NB4 (cell line): ENCODE measurements at regions not wholly inside any gene's neighbourhood (a gene's known extent, or its start where the extent isn't known, plus 50 kb on each side); places are given as distances from the start of the nearest gene placed in this dataset.

Source experiments
- DNase-seq: peaks from one replicate; pipeline ENCODE4 v3.0.0; 2010; ENCODE audit warnings: low read depth
- H3K4me3 ChIP-seq: one replicate; pipeline ENCODE4 v1.5.1; 2011; ENCODE audit warnings: mild to moderate bottlenecking, low read depth, low read length, moderate library complexity
- MYC ChIP-seq: IDR thresholded peaks from 2 replicates; pipeline ENCODE4 v1.6.1; 2011; ENCODE audit warnings: low read depth, low read length
- POLR2A ChIP-seq: IDR thresholded peaks from 2 replicates; pipeline ENCODE4 v1.6.1; 2011; ENCODE audit warnings: mild to moderate bottlenecking; ENCODE audit not compliant: insufficient read length; ENCODE audit errors: extremely low read depth
- TF ChIP-seq, protein P1 (sequence below): IDR thresholded peaks from one replicate; pipeline ENCODE4 v1.5.1; 2012; ENCODE audit warnings: low read depth, low read length
- TF ChIP-seq, protein P2 (sequence below): IDR thresholded peaks from 2 replicates; pipeline ENCODE4 v1.6.1; 2011; ENCODE audit warnings: low read depth, low read length

DNA sequence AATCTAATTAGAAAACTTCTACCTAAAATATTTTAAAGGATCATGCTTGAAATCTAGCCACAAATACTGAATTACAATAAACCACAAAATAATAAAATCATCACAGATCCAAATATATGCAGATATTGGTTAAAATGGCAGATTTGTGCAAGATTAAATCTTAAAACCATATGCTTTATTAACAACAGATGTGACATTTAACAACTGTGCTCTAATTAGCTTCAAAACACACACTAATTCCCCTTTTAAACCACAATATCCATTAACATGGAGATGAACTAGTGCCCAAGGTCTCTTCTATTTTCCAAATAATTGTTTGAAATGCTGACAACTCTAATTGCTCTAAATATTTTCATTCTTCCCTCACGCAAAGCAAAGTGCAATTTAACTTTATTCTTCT lies 1530.3 kb downstream of the SI start:
- H3K4me3 ChIP-seq, result no peak overlapping the region
- no peak for DNase-seq
- TF ChIP-seq, protein P1, sequence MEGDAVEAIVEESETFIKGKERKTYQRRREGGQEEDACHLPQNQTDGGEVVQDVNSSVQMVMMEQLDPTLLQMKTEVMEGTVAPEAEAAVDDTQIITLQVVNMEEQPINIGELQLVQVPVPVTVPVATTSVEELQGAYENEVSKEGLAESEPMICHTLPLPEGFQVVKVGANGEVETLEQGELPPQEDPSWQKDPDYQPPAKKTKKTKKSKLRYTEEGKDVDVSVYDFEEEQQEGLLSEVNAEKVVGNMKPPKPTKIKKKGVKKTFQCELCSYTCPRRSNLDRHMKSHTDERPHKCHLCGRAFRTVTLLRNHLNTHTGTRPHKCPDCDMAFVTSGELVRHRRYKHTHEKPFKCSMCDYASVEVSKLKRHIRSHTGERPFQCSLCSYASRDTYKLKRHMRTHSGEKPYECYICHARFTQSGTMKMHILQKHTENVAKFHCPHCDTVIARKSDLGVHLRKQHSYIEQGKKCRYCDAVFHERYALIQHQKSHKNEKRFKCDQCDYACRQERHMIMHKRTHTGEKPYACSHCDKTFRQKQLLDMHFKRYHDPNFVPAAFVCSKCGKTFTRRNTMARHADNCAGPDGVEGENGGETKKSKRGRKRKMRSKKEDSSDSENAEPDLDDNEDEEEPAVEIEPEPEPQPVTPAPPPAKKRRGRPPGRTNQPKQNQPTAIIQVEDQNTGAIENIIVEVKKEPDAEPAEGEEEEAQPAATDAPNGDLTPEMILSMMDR, result no peak
- TF ChIP-seq, protein P2, sequence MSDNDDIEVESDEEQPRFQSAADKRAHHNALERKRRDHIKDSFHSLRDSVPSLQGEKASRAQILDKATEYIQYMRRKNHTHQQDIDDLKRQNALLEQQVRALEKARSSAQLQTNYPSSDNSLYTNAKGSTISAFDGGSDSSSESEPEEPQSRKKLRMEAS, result no peak
- TF ChIP-seq MYC (no peak), POLR2A (no peak)

DNA sequence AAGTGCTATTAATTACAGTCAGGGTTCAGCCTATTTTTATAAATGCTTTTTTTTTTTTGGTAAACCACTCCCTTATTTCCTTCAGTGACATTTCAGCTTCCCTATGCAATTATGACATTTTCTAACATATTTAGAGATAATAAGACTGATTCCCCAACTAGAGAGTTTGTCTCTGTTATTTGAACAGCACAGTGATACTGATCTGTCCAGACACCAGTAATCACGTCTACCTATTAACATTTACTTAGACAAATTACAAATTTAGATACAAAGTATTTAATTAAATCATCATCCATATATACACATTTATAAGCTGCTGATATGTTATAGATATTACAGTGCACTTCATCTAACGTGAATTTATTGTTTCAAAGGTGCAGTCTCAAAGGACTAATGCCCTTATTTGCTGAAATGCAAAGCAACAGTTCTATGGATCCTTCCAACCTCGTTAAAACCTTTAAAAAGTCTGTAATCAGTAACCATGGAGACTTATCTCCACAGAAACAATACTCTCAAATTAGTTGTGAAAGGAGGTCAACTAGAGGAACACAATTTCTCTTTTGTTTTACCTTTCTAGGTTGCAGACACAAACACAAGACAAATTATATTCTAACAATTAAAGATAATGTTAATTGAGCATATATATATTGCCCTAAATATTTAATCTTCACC lies 1531.1 kb downstream of the SI start:
- no peak overlapping the region for H3K4me3 ChIP-seq
- DNase-seq, result no peak
- TF ChIP-seq, protein P2, result no peak
- TF ChIP-seq, protein P1, result no peak
- TF ChIP-seq POLR2A (no peak), MYC (no peak)

DNA sequence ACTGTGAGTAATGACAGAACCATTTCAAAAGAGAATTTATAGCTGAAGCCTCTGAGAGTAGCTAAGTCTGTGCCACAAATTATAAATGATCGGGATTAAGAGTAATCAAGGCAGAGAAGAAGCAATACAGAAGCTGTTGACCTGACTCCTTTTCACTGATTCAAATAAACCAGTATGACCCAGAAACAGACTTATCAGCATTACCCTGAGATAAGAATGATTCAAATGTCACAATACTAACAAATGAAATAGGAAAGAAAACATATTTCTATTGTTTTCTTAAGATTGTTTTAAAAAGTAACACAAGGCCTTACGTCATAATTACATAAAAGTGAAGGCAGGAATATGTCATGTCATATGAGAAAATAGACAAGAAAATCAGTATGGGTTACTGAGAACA lies 1534.6 kb downstream of the SI start:
- TF ChIP-seq, protein P2, result no peak
- TF ChIP-seq MYC, result no peak
- TF ChIP-seq, protein P1, result no peak
- TF ChIP-seq POLR2A, result no peak
- no peak overlapping the region for H3K4me3 ChIP-seq
- no peak for DNase-seq

DNA sequence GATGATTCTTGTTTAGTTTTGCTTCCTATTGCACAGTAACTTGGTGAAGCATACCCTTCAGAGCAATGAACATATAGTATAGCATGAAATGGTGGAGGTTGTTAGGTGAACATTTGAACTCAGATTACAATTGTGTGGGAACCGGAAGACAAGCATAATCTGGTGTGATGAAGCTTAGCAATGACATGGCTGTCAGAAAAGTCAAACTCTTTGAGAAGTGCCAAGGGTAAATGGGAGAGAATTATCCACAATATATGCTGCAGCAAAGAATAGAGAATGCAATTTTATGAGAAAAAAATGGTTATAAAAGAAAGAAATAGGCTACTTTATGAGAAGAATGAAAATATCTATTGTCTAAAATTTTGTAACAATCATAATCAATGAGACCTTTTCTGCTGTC lies 1536.7 kb downstream of the SI start:
- TF ChIP-seq, protein P1, result no peak
- TF ChIP-seq, protein P2, result no peak
- TF ChIP-seq MYC (no peak), POLR2A (no peak)
- no peak overlapping the region for H3K4me3 ChIP-seq
- no peak for DNase-seq

DNA sequence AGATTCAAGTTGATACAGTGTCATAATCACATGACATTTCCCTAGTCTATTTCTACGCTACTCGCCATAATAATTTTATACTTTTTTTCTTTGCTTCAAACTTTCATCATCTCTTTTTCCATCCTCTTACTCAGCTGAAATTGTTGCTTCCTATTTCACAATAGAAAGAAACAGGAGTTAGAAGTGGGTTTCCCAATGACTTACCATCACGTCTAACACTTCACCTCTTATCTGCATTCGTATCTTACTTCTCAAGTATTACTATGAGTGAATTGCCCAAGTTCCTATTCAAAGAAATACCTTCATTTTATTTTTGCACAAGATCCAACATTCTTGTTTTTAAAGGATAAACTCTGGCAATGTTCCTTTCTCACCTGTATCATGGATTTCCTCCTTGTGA lies 1539.9 kb downstream of the SI start:
- H3K4me3 ChIP-seq, result no peak overlapping the region
- no peak for DNase-seq
- TF ChIP-seq, protein P1, result no peak
- no peak for TF ChIP-seq MYC
- TF ChIP-seq, protein P2, result no peak
- TF ChIP-seq POLR2A, result no peak
